NCI-H128 (cell line): ENCODE measurements at regions not wholly inside any gene's neighbourhood (a gene's known extent, or its start where the extent isn't known, plus 50 kb on each side); places are given as distances from the start of the nearest gene placed in this dataset.

ENCODE experiments used
- DNase-seq: peaks from one replicate; lab custom pipeline; 2025; ENCODE audit not compliant: unreplicated experiment; lab: John Stamatoyannopoulos, UW

- DNase-seq: peak; percentile 41
Observed at GRCh38 chr9:118170032-118170955, 466.1 kb downstream of the TLR4 start.

GRCh38 chr9:118177241-118177640 lies 473.0 kb downstream of the TLR4 start:
- DNase-seq: no peak

- no peak for DNase-seq
Observed at GRCh38 chr9:118183576-118183975, 479.4 kb downstream of the TLR4 start.

- no peak for DNase-seq
Observed at GRCh38 chr9:118187408-118187807, 483.2 kb downstream of the TLR4 start.

- DNase-seq: no peak
Observed at GRCh38 chr9:118189615-118190014, 485.4 kb downstream of the TLR4 start.

GRCh38 chr9:118192807-118193206 lies 488.6 kb downstream of the TLR4 start:
- DNase-seq: no peak

- DNase-seq: no peak
Observed at GRCh38 chr9:118209343-118209742, 505.1 kb downstream of the TLR4 start.

- DNase-seq: no peak
Observed at GRCh38 chr9:118215549-118215948, 511.3 kb downstream of the TLR4 start.

- no peak for DNase-seq
Observed at GRCh38 chr9:118222375-118222774, 518.2 kb downstream of the TLR4 start.

GRCh38 chr9:118223111-118223510 lies 518.9 kb downstream of the TLR4 start:
- DNase-seq: no peak

GRCh38 chr9:118230329-118230728 lies 526.1 kb downstream of the TLR4 start:
- DNase-seq: no peak

GRCh38 chr9:118236625-118237024 lies 532.4 kb downstream of the TLR4 start:
- DNase-seq: no peak

GRCh38 chr9:118238139-118238538 lies 533.9 kb downstream of the TLR4 start:
- no peak for DNase-seq

- DNase-seq: no peak
Observed at GRCh38 chr9:118252027-118252426, 547.8 kb downstream of the TLR4 start.

GRCh38 chr9:118262191-118262590 lies 558.0 kb downstream of the TLR4 start:
- no peak for DNase-seq

GRCh38 chr9:118263949-118264348 lies 559.7 kb downstream of the TLR4 start:
- DNase-seq: no peak

GRCh38 chr9:118268046-118268445 lies 563.8 kb downstream of the TLR4 start:
- DNase-seq: no peak

- no peak for DNase-seq
Observed at GRCh38 chr9:118269623-118270022, 565.4 kb downstream of the TLR4 start.

GRCh38 chr9:118271331-118271730 lies 567.1 kb downstream of the TLR4 start:
- DNase-seq: no peak

GRCh38 chr9:118271936-118272335 lies 567.7 kb downstream of the TLR4 start:
- DNase-seq: no peak

- no peak for DNase-seq
Observed at GRCh38 chr9:118273048-118273447, 568.8 kb downstream of the TLR4 start.

GRCh38 chr9:118276784-118277183 lies 572.6 kb downstream of the TLR4 start:
- DNase-seq: no peak

- DNase-seq: no peak
Observed at GRCh38 chr9:118281772-118282171, 577.6 kb downstream of the TLR4 start.
